A673 (cell line): ENCODE measurements at regions not wholly inside any gene's neighbourhood (a gene's known extent, or its start where the extent isn't known, plus 50 kb on each side); places are given as distances from the start of the nearest gene placed in this dataset.

Experiments used
- BruUV-seq: library from RNA; stranded (reverse); fragments of 400-500 nt; replicated peaks from 2 replicates; lab custom pipeline; 2021; lab: Mats Ljungman, UMichigan
- CTCF ChIA-PET: fragments of 300-600 bp; sonication (Branson Sonifier 250); formaldehyde crosslinking; loops from one replicate; lab custom pipeline; 2022; ENCODE audit warnings: antibody characterized with exemption; lab: Charles Lee
- POLR2A ChIA-PET: fragments of 300-600 bp; sonication (Branson Sonifier 250); formaldehyde crosslinking; loops from one replicate; lab custom pipeline; 2022; ENCODE audit warnings: antibody characterized with exemption; ENCODE audit not compliant: low non-redundant PET; lab: Charles Lee
- DNase-seq: peaks from one replicate; pipeline ENCODE4 v3.0.0-alpha.2; 2015; ENCODE audit warnings: low spot score
- H3K27ac ChIP-seq: fragments of 200-600 bp; sonication (generic); 2 replicates; pipeline ENCODE4 v1.5.1; 2016; ENCODE audit warnings: mixed run types, low read depth, mild to moderate bottlenecking, mixed read lengths, antibody characterized with exemption, low read length; ENCODE audit not compliant: poor library complexity, severe bottlenecking
- H3K27me3 ChIP-seq: fragments of 200-600 bp; sonication (generic); replicated peaks from 2 replicates; pipeline ENCODE4 v1.6.1; 2017; ENCODE audit warnings: mixed run types, low read depth, mild to moderate bottlenecking, mixed read lengths, antibody characterized with exemption, low read length; ENCODE audit not compliant: insufficient read depth, poor library complexity
- H3K36me3 ChIP-seq: fragments of 200-600 bp; sonication (generic); 2 replicates; pipeline ENCODE4 v1.6.1; 2016; ENCODE audit warnings: mixed run types, mild to moderate bottlenecking, mixed read lengths, antibody characterized with exemption, low read length; ENCODE audit not compliant: insufficient read depth, poor library complexity, severe bottlenecking
- H3K4me1 ChIP-seq: fragments of 200-600 bp; sonication (generic); 2 replicates; pipeline ENCODE4 v1.6.1; 2017; ENCODE audit warnings: mixed run types, mild to moderate bottlenecking, mixed read lengths, antibody characterized with exemption, low read length; ENCODE audit not compliant: insufficient read depth, poor library complexity, severe bottlenecking
- H3K4me3 ChIP-seq: fragments of 200-600 bp; sonication (generic); 2 replicates; pipeline ENCODE4 v1.5.1; 2016; ENCODE audit warnings: low read depth, mixed run types, mild to moderate bottlenecking, mixed read lengths, low read length; ENCODE audit not compliant: poor library complexity, severe bottlenecking
- H3K9me3 ChIP-seq: fragments of 200-600 bp; sonication (generic); 2 replicates; pipeline ENCODE4 v1.6.1; 2016; ENCODE audit warnings: mixed run types, low read depth, mild to moderate bottlenecking, mixed read lengths, antibody characterized with exemption, low read length; ENCODE audit not compliant: poor library complexity, severe bottlenecking
- EZH2 ChIP-seq: fragments of 200-600 bp; sonication (generic); IDR thresholded peaks from 2 replicates; pipeline ENCODE4 v1.6.1; 2017; ENCODE audit warnings: borderline replicate concordance, low read depth, mild to moderate bottlenecking, mixed read lengths, antibody characterized with exemption, low read length; ENCODE audit not compliant: poor library complexity, severe bottlenecking
- intact Hi-C: fragments of 100-400 bp; cut with micrococcal nuclease; formaldehyde crosslinking; loops from one replicate; pipeline ENCODE4 v1.10.0; 2022; ENCODE audit not compliant: unreplicated experiment
- TF ChIP-seq, protein P1 (sequence below): fragments of 300-800, 200-600 bp; sonication (generic); conservative IDR thresholded peaks from 2 replicates; pipeline ENCODE4 v1.5.1; 2017; ENCODE audit warnings: low read depth, mild to moderate bottlenecking, antibody characterized with exemption, low read length, moderate library complexity, mixed read lengths

DNA sequence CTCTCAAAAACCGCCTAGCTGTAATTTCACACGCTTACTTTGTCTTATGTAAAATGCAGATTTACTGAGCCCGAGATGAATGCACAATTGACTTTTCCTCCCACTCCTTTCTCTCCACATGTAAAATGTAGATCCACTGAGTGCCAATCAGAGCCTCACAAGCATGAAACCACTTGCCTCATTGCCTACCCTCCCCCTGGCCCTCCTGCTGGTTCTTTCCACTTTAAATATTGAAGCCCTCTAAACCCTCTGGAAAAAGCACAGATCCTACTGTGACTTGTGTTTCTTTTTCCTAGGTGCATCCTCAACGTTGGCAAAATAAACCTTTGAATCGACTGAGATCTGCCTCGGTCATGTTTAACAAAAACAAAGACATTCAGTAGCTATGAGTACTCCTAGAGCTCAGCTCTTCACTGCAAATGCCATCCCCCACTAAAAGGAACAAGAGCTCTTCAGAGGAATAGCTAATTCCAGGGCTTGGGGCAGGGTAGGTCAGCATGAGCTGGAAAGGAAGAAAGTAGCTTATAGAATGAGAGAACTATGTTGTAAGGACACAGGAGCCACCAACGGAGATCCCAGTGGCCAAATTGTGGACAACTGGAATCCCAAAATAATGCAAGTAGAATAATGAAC is 365.5 kb upstream of the RUNX1 start:
- intact Hi-C loops, result no loop called here
- no TSS peak for BruUV-seq

DNA sequence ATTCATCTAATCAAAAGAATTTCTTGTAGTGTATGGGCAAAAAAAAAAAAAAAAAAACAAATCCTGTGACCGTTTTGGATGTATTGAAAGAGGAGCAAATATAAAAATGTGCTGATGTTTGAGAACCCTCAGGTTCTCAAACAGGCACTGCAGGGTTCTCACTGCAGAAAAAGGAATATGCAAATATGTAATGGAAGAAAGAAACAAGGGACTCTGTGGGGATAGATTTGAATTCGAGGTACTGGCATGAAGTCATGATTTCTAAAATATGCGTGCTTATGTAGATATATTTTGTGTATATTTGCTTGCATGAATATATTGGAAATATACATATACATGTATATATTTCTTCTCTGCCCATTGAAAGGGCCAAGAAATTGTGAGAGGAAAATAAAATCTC is 365.0 kb upstream of the RUNX1 start:
- Histone ChIP-seq H3K4me1 (no peaks in the 10 kb centered on the region), H3K4me3 (no peak overlapping the region), H3K36me3 (no peaks in the 10 kb centered on the region), H3K27ac (no peak overlapping the region), H3K27me3 (peaks cover 5% of the 10 kb centered on the region), H3K9me3 (no peaks in the 10 kb centered on the region)
- CTCF ChIA-PET, result no interaction called here
- intact Hi-C loops, result no loop called here
- DNase-seq, result no peak
- POLR2A ChIA-PET, result no interaction called here
- TF ChIP-seq EZH2, result no peak
- TF ChIP-seq, protein P1, sequence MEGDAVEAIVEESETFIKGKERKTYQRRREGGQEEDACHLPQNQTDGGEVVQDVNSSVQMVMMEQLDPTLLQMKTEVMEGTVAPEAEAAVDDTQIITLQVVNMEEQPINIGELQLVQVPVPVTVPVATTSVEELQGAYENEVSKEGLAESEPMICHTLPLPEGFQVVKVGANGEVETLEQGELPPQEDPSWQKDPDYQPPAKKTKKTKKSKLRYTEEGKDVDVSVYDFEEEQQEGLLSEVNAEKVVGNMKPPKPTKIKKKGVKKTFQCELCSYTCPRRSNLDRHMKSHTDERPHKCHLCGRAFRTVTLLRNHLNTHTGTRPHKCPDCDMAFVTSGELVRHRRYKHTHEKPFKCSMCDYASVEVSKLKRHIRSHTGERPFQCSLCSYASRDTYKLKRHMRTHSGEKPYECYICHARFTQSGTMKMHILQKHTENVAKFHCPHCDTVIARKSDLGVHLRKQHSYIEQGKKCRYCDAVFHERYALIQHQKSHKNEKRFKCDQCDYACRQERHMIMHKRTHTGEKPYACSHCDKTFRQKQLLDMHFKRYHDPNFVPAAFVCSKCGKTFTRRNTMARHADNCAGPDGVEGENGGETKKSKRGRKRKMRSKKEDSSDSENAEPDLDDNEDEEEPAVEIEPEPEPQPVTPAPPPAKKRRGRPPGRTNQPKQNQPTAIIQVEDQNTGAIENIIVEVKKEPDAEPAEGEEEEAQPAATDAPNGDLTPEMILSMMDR, result no peak
- no TSS peak for BruUV-seq

More for the DNA sequence above, 365.5 kb upstream of the RUNX1 start:
- CTCF ChIA-PET, result no interaction called here
- H3K4me1 ChIP-seq, result no peaks in the 10 kb centered on the region
- POLR2A ChIA-PET, result no interaction called here
- no peak for DNase-seq
- H3K4me3 ChIP-seq, result no peak overlapping the region
- no peak for TF ChIP-seq EZH2
- TF ChIP-seq, protein P1, result no peak
- H3K36me3 ChIP-seq, result no peaks in the 10 kb centered on the region
- no peaks in the 10 kb centered on the region for H3K9me3 ChIP-seq
- no peak overlapping the region for H3K27ac ChIP-seq
- peaks cover 5% of the 10 kb centered on the region for H3K27me3 ChIP-seq

DNA sequence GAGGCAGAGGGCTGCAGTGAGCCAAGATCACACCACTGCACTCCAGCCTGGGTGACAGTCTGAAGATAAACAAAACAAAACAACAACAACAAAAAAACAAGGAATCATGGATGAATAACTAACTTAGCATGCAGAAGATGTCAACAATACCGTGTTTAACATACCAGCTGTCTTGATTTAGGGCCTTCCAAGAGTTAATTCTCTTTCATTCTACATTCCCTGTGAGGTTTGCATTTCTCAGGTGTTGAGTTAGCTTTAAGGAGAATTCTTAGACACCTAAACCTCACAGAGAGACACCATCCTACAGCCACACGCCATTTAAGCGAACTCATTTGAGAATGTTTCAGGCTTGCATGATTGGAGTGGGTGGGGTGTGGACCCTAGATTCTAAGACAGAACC is 363.1 kb upstream of the RUNX1 start:
- POLR2A ChIA-PET, result no interaction called here
- CTCF ChIA-PET, result no interaction called here
- H3K27ac ChIP-seq, result no peak overlapping the region
- no peaks in the 10 kb centered on the region for H3K4me1 ChIP-seq
- H3K27me3 ChIP-seq, result peaks cover 5% of the 10 kb centered on the region
- no peak overlapping the region for H3K4me3 ChIP-seq
- TF ChIP-seq, protein P1, result no peak
- TF ChIP-seq EZH2, result no peak
- DNase-seq, result no peak
- intact Hi-C loops, result no loop called here
- H3K36me3 ChIP-seq, result no peaks in the 10 kb centered on the region
- BruUV-seq, result no TSS peak
- no peaks in the 10 kb centered on the region for H3K9me3 ChIP-seq
